ENCODE measurements at regions not wholly inside any gene's neighbourhood (a gene's known extent, or its start where the extent isn't known, plus 50 kb on each side); places are given as distances from the start of the nearest gene placed in this dataset.

DNA sequence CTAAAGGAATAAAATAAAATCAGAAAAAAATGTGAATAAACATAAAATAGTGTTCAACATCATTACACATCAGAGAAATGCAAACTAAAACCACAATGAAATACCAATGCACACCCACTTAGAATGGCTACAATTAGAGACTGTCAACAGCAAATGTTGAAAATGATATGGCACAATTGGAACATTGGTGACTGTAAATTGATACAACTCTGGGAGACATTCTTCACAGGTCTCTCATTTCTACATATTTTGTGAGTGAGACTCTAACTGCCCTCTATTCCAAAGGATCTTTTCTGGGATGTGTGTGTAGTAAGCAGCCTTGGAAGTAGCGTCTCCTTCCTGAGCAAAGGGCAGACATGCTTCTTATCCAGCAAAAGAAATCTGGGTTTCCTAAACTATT lies 323.0 kb downstream of the FBXO15 start:
- TF ChIP-seq, protein P1, sequence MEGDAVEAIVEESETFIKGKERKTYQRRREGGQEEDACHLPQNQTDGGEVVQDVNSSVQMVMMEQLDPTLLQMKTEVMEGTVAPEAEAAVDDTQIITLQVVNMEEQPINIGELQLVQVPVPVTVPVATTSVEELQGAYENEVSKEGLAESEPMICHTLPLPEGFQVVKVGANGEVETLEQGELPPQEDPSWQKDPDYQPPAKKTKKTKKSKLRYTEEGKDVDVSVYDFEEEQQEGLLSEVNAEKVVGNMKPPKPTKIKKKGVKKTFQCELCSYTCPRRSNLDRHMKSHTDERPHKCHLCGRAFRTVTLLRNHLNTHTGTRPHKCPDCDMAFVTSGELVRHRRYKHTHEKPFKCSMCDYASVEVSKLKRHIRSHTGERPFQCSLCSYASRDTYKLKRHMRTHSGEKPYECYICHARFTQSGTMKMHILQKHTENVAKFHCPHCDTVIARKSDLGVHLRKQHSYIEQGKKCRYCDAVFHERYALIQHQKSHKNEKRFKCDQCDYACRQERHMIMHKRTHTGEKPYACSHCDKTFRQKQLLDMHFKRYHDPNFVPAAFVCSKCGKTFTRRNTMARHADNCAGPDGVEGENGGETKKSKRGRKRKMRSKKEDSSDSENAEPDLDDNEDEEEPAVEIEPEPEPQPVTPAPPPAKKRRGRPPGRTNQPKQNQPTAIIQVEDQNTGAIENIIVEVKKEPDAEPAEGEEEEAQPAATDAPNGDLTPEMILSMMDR (IDR thresholded peaks at IDR 0.05; ENCODE audit: poor library complexity): no peak
- no peak for TF ChIP-seq EZH2 (IDR thresholded peaks at IDR 0.05; ENCODE audit: borderline replicate concordance)

Data from hepatocyte (in vitro differentiated cells).